ENCODE measurements at regions not wholly inside any gene's neighbourhood (a gene's known extent, or its start where the extent isn't known, plus 50 kb on each side); places are given as distances from the start of the nearest gene placed in this dataset.

GRCh38 chr1:222054416-222054815 is 312.5 kb upstream of the DUSP10 start:
- TF ChIP-seq TAF1 (IDR thresholded peaks at IDR 0.05; ENCODE audit: low read depth, low read length) (no peak), POLR2A (IDR thresholded peaks at IDR 0.05; ENCODE audit: control extremely low read depth in 1 of 2, low read depth in 2 of 2, low read length in 2 of 2) (no peak), JUND (IDR thresholded peaks at IDR 0.05; ENCODE audit: low read length) (no peak), GTF2F1 (IDR thresholded peaks at IDR 0.05; ENCODE audit: borderline replicate concordance, low read depth, low read length) (no peak)

Measured in H1 (cell line).